Cardiac fibroblast (primary cell): ENCODE measurements at regions not wholly inside any gene's neighbourhood (a gene's known extent, or its start where the extent isn't known, plus 50 kb on each side); places are given as distances from the start of the nearest gene placed in this dataset.

Experiments used
- DNase-seq, 2 donors: peaks; one replicate each; pipeline versions ENCODE4 v3.0.0 to v3.0.0-alpha.2; 2010; ENCODE audit warnings: low read depth in 2 of 2
- H3K4me3 ChIP-seq, 2 donors: replicated peaks in 1 of 2; 1 replicate in 1 of 2; 2 replicates in 1 of 2; pipeline ENCODE4 v1.5.1; 2011; ENCODE audit warnings: low read depth in 2 of 2, low read length in 2 of 2, mild to moderate bottlenecking in 2 of 2, moderate library complexity in 1 of 2
- CTCF ChIP-seq: IDR thresholded peaks from one replicate; pipeline ENCODE4 v1.5.1; 2011; ENCODE audit warnings: low read depth, mild to moderate bottlenecking, low read length, inconsistent platforms

- TF ChIP-seq CTCF: no peak
- no peak overlapping the region for H3K4me3 ChIP-seq
- peak in 1 of 2 donors; percentile 22 for DNase-seq
Observed at GRCh38 chr6:126650931-126651330, 311.0 kb downstream of the CENPW start.

- DNase-seq: peak; percentile 61 to 71
- TF ChIP-seq CTCF: peak; percentile 72
- H3K4me3 ChIP-seq: no peak overlapping the region
Observed at GRCh38 chr6:126657561-126658175, 317.8 kb downstream of the CENPW start.

- DNase-seq: no peak
- no peak overlapping the region for H3K4me3 ChIP-seq
- TF ChIP-seq CTCF: no peak
Observed at GRCh38 chr6:126660376-126660775, 320.5 kb downstream of the CENPW start.

- TF ChIP-seq CTCF: no peak
- no peak overlapping the region for H3K4me3 ChIP-seq
- peak; percentile 65 to 92 for DNase-seq
Observed at GRCh38 chr6:126661646-126662045, 321.7 kb downstream of the CENPW start.

GRCh38 chr6:126662966-126663365 is 323.1 kb downstream of the CENPW start:
- H3K4me3 ChIP-seq: no peak overlapping the region
- no peak for TF ChIP-seq CTCF
- DNase-seq: no peak

GRCh38 chr6:126664271-126664670 is 324.4 kb downstream of the CENPW start:
- DNase-seq: peak in 1 of 2 donors; percentile 35
- TF ChIP-seq CTCF: no peak
- no peak overlapping the region for H3K4me3 ChIP-seq

- no peak for DNase-seq
- H3K4me3 ChIP-seq: no peak overlapping the region
- TF ChIP-seq CTCF: no peak
Observed at GRCh38 chr6:126665551-126665950, 325.6 kb downstream of the CENPW start.
